NCI-H1694 treated with DMSO at 0.1 percent for 48 hours (cell line): ENCODE measurements at regions not wholly inside any gene's neighbourhood (a gene's known extent, or its start where the extent isn't known, plus 50 kb on each side); places are given as distances from the start of the nearest gene placed in this dataset.
A peak's percentile ranks its signal among the peaks of the same experiment; 100 is the strongest.
"Not testable (repeated sequence)": the region's sequence is repeated elsewhere in the genome, so short reads cannot be mapped to it uniquely, and the experiment has no call there.

Source experiments
- DNase-seq: peaks from one replicate; lab custom pipeline; 2025; lab: John Stamatoyannopoulos, UW

DNA sequence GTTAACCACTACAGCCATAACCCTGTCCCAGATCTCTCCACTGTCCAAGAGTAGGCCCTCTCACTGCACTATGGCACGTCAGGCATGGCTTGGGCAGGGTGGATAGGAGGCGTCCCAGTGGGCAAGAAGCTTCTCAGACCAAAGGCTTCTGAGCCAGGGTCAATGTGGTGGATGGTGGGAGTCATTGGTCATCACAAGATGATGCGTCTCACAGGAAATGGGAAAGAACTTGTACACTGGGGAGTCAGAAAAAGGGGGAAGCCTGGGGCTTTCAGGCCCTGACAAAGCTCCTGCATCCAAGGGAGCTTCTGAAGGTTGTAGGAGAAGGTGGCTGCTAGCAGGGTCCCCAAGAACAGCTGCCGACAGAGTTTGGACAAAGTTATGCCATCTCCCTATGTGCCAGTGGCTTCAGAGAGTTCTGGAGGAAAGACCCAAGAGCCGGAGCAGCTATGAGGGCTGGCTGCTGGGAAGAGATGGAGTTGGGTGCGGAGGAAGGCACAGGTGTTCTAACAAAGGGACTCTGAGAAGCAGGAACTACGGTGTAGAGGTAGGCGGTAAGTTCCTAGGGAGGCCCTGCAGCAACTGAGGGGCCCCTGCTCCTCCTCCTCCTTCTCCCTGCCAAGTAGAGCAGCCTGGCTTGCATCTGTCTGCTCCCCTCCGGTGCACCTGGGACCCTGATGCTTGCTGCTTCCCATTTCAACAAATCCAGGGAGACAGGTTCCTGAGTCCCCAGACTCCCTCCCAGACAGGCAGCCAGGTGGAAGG is 81.1 kb downstream of the ARL6IP4 start:
- DNase-seq = no peak

DNA sequence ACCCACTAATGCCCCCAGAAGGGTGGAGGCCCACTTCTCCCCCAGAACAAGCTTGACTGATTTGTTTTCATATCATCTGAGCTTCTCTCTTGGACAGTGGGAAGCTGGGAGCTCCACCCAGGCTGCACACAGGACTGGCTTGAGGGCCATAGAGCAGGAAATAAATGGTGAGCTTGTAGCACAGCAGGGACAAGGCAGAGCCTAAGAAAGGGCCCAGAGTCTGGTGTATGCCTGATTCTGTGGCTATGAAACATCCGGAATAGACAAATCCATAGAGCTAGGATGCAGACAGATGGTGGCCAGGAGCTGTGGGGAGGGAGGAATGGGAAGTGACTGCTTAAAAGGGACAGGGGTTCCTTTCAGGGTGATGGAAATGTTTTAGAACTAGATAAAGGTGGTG is 79.0 kb downstream of the ARL6IP4 start:
- DNase-seq = peak; percentile 54

DNA sequence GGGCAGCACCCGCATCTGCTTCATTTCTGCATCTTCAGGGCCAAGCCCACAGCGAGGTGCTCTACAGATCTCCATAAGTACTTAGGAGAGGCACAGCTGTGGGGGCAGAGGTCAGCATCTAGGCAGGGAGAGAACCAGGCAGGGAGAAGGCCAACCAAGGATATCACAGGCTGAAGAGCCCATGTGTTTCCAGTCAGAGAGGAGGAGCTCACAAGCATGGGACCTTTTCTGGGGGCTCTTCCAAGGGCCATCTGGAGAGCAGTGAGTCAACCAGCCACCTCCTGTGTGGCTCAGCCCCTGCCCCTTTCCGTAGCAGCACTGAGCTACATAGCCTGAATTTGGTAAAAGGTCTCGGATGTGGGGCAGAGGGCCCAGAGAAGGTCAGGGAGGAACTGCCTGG is 78.5 kb downstream of the ARL6IP4 start:
- DNase-seq = peak; percentile 42

DNA sequence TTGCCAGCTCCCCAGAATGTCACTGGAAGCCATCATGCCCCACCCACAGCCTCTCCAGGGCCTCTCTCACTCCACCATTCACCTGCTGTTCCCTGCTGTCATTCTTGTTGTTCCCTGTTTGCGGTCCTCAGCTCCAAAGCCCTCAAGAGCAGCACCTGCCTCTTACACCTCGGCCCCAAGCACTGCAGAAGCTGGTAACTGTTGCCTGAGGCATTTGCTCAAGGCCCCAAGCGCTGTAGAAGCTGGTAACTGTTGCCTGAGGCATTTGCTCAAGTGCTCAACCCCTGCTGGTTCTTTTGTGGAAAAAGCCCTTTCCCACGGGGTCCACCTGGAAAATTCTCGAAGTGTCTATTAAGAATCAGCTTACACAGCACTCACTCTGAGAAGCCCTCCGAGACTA is 78.0 kb downstream of the ARL6IP4 start:
- no peak for DNase-seq

DNA sequence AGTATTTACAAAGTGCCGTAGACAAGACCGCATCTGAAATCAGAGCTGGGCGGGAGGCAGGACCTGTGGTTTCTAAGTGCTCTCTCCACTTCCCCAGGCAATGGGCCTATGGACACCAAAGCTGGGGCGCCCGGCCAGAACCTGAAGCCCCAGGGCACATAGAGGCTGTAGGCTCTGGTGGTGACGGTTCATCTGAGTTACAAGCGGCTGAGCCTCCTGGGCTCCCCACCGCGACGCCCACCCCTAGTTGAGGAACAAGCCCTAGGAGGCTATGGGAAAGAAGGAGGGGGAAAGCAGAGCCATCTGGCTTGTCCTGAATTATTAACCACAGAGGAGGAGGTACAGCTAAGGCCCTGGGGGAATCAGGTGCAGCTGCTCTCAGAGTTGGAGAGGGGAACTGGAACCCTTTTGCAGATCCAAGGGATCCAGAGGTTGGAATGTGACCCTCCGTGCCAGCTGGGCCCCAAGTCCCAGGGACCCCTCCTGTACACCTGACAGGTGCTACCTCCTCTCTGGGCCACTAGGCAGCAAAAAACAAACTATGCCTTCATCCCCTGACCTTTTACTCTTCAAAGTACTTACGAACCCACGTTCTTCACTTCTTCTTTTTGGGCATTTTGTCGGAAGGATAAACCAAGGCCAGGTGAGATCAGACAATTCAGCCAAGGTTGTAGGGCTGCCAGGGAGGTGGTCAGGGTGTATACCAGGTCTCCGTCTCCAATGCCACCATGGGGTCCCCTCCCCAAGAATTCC is 77.2 kb downstream of the ARL6IP4 start:
- peak; percentile 84 for DNase-seq

DNA sequence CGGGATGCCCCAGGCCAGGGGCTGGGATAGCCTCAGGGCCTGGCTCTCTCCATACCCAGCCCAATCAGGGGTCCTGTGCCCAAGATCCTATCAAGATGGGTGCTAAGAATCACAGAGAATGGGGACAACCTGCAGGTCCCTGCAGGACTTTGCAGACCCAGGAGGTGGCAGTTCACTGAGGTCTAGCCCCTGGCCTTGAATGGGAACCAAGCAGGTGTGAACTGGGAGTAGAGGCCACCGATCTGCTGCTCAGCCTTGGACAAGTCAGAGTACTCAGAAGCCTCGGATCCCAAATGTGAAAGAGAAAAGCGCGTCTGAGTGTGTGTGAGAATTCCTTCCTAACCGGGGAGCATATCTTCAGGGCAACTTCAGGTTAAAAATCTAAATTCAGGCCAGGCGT is 76.2 kb downstream of the ARL6IP4 start:
- DNase-seq = no peak

DNA sequence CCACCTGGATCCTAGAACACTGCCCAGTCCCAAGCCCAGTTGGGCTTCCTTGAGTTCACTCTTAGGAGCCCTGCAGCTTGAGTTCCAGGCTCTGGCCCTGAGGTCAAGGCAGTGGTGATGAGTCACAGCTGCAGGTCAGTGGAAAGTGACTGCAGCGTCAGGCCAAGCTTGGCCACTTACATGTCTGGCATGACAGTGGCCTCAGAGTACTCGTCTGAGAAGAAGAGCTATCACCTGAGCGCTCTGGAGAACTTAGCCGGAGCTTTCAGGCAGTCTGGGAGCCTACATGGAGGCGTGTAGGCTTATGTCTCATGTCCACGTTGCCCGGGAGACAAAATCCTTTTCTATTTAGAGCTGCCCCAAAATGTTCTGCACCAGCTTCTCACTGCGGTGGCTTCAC is 75.6 kb downstream of the ARL6IP4 start:
- DNase-seq = no peak

DNA sequence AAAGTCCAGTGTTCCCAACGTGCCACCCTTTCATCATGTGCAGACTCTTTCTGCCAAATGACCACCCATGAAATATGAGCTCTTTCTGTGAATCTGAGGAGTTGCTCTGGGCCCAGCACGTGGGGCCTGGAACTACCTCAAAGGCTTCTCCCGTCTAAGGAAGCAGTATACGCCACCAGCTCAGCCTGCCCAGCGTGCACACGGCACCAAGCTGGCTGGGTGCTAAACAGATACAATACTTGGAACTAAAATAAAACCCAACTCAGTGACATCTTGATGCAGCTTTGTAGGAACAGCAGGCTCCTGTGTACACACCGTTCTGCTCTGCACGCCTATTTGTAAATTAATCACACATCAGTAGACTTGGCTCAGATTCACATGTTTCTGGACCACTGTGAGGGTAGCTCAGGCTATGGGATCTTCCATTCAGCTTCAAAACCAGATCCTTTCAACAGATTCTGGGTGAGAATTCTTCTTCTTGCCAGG is 74.8 kb downstream of the ARL6IP4 start:
- DNase-seq = peak; percentile 98

DNA sequence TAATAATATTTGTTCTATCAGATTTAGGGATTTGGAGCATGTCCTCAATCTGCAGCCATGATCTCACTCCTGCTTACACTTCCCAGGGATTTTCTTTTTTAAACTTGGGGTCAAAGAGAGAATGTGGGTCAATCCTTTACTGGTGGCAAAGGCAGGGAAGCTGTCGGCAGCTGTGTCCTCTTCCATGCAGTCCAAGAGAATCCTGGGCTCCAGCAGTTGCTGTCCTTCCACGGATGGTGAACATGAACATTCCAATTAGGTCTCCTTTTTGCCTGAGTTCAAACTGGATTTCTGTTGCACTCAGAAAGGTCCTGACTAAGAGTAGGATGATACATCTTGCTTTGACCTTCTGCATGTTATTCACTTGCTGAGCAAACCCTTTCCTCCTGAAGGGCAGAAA is 73.9 kb downstream of the ARL6IP4 start:
- DNase-seq = no peak

DNA sequence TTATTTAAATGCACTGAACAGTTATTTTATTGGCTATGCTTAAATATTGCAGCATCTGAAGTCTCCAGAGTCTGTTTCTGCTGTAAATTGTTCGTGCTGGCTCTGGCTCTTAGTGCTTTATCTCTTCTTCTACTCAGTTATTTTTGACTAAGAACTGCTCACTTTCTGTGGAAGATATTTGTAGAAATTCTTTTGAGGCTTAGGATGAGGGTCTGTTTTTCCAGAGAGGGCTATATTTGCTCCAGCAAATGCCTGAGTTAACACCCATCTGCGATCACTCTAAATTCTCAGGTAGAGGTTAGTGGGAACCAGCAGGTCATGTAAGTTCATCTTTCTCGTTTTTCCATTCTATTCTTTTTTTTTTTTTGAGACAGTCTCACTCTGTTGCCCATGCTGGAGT is 71.1 kb downstream of the ARL6IP4 start:
- DNase-seq = no peak

DNA sequence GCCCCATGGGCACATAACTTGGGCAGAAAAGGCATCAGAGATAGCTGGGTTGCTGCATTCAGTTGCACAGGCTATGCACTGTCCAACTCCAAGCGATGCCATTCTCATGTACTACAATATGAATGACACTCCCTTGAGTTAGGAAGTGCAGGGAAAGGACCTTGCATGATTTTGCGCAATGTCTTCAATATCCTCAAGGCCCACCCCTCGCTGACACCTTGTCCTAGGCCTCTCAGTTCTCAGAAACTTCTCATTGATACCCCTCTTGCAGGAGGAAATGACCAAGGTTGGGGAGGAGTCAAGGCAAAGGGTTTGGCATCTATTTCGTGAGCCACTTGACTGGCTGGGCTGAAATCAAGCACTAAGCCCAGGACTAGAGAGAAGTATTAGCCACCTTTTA is 70.4 kb downstream of the ARL6IP4 start:
- no peak for DNase-seq

DNA sequence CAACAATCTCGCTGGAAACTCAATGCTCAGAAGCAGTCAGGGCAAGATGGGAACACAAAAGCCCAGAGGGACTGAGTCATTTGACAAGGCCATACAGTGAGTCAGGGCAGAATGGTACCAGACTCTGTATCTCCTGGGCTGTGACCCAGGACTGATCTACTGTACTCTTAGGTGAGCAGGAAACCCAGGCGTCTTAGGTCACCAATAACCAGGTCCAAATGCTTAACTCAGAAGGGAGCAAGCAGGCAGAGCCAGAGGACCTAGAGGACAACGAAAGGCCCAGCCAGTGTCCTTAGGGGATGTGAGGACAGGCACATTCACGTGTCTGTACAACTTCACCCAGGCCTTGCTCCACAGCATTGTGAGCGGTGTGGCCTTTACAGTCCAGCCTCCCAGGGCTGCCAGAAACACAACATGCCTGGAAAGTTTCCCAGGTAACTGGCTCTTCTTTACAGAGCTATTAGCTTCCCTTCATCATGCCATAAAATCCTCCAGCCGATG is 69.9 kb downstream of the ARL6IP4 start:
- no peak for DNase-seq

DNA sequence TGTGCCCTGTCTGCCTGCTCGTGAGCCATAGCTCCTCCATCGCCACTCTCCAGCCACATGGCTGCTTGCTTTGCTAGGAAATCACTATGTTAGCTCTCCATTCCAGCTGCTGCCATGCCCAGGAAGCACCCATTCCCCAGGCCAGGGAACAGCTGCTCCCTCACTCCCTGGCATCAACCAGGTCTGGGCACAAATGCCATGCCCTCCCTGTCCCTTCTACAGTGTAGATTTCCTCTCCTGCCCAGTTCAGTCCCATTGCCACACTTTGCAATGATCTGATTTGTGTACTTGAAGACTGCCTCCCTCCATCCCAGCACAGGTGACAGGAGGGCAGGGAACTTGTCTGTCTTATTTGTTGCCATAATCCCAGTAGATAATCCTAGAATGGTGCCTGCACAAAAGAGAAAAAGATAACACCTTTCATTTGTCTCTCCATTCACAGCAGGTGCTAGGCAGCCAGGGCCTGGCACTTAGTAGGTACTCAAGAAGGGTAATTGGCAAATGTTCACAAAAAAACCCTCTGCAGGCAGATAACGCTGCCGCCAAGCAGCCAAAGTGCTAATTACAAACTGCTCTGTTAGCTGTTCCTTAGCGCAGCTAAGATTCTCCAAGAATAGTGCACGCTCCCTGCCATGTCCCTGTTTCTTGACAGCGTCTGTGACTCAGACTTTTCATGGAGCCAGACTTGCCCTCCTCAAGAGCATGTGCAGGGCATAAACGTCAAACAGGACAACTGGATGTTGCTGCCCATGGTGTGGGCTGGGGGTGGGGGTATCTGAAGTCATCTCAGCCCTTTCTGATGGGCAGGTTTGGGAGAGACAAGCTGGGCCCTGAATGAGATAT is 69.1 kb downstream of the ARL6IP4 start:
- DNase-seq = no peak

DNA sequence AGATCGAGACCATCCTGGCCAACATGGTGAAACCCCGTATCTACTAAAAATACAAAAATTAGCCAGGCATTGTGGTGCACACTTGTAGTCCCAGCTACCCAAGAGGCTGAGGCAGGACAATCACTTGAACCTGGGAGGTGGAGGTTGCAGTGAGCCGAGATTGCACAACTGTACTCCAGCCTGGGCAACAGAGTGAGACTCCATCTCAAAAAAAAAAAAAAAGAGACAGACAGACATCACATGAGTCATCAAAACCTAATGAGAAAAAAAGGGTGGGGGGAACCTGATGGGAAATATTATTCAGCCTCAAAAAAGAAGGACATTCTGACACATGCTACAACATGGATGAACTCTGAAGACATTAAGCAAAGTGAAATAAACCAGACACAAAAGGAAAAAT is 67.4 kb downstream of the ARL6IP4 start:
- not testable (repeated sequence) for DNase-seq

DNA sequence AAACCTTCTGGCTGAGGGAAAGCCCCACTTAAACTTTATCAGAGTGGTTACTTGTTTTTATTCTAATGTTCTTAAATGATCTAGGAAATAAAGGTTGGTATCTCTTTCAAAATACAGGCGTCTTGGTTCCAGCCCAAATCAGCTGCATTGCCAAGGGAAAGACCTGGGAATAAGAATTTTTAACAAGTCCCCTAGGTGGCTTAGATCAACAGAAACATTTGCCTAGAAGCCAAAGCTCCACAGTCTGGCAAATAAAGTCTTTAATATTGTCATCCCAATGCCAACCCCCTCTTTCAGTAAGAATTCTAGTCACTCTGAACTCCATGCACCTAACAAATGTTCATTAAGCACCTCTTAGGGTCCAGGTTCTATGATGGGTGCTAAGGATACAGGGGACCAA is 66.8 kb downstream of the ARL6IP4 start:
- DNase-seq = no peak

DNA sequence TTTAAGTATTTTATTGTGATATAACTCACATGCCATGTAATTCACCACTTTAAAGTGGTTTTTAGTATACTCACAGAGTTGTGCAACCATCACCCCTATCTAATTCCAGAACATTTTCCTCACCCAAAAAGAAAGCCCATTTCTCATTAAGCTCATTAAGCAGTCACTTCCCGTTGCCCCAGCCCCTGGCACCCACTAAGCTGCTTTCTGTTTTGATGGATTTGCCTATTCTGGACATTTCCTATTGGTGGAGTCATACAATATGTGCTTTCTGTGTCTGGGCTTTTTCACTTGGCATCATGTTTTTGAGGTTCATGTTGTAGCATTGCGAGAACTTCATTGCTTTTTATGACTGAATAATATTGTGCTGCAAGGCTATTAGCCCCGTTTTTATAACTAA is 66.0 kb downstream of the ARL6IP4 start:
- DNase-seq = no peak

DNA sequence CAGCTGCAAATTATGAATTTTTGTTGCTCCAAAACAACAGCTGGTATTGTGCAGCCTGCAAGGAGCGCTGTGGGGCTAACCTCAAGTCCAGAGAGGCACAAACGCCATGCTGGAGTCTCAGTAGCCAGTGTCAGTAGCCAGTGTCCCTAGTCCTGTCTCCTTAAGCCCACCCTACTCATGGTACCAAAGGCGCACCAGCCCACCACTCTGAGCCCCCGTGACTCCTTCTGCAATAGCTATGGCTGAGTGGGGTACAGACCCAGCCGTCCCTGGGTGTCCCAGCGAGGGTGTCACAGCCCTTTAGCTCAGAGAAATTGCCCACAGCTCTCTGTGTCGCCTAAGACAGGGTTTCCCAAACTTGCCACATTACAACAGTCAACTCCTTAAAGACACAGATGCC is 65.2 kb downstream of the ARL6IP4 start:
- no peak for DNase-seq

DNA sequence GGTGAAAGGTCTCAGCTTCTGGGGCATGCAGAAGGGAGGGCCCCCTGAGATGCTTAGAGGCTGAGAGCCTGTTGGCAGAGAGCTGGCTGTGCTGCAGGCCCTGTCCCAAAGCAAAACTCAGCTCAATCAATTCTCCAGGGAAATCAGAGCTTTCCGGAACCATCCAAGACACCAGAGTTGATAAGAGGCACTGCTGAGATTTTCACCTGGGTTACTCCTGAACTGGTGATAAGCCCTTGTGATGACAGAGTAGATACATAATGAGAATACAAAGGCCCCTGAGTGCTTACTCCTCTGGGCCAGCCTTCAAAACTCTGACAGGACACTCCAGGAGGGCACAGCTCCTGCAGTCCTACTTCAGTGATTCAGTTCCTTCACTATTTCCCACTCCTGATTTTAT is 63.9 kb downstream of the ARL6IP4 start:
- no peak for DNase-seq

DNA sequence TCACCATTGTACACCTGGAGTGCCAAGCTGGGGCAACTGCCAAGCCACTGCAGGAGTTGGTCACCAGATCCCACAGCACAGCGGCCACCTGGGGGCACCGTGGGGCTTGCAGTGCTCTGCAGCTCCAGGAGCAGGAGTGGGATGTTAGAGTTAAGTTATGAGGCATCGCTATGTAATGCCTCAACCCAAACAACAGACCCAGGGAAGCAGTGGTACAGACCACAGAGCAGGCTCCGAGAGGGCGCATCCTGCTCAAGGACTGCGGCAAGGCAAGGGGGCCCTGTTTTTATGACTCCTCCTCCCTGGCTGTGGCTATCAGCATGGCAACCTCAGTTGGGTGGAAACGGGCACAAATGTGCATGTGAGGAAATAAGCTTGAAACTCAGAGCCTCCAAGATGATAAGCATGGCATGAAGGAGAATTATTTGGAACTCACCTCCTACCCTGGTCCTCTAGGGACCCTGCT is 63.1 kb downstream of the ARL6IP4 start:
- peak; percentile 54 for DNase-seq

DNA sequence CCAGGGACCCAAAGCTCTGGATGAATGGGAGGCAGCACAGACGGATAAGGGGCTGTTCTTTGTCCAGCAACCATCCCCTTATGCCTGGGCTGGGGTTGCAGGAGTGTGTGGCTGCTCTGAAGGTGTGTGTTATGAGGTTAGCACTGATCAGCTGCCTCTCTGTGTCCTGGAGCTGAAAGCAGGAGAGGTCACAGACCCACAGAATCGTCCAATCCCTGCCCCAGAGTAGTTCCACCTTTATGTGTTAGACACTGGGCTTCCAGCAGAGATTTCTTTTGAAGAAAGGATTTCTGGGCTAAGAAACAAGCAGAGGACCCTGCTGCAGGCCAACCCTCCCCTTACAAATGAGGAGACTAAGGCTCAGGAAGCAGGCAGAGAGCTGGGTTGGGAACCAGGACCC is 62.4 kb downstream of the ARL6IP4 start:
- no peak for DNase-seq

DNA sequence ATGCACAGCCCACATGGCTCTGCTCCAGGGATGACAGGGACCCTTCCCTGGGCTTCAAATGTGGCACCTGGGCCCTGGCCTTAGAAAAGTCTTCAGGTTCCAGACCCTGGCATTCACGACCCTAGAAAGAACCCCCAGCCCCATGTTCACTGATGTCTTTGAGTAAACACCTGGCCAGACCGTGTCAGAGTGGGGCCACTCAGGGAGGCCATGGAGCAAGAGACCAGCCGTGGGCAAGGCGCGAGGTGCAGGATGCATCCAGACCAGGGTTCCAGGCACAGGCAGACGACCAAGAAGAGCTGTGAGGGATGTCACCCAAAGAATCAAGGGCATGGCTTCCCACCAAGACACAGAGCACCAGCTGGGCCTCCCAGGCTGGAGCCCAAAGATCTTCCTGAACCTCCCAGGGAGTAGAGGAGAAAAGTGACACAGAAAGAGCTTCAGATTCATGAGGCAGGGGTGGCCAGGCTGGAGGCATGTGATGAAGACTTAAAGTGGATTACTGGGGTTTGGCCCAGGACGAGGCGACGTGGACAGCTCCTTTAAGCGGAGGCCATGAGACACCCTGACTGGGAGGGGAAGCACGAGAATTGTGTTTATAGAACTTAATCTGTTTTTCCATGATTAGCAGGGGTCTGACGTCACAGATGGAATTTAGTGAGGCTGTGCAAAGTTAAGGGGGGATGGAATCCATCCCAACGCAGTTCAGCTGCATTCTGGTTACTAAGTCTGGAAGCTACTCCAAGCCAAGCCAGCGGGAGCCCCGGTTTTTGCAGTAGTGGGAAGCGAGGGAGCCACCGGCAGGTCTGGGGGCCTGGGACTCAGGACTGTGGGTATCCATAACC is 61.6 kb downstream of the ARL6IP4 start:
- no peak for DNase-seq
